ENCODE measurements at regions not wholly inside any gene's neighbourhood (a gene's known extent, or its start where the extent isn't known, plus 50 kb on each side); places are given as distances from the start of the nearest gene placed in this dataset.

DNA sequence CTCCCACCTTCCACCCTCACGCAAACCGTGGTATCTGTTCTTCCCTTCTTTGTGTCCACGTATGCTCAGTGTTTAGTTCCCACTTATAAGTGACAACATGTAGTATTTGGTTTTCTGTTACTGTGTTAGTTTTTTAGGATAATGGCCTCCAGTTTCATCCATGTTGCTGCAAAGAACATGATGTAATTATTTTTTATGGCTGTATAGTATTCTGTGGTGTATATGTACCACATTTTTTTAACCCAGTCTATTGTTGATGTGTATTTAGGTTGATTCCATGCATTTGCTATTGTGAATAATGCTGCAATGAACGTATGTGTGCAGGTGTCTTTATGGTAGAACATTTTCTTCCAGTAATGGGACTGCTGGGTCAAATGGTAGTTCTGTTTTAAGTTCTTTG, 228.1 kb downstream of the FBXO8 start:
- Mint-ChIP-seq H3K4me1 (peaks cover 0 to 6% of the 10 kb centered on the region in 2 experiments; a peak in 2 of 4 replicates), H3K36me3 (ENCODE audit: insufficient read depth in 1 of 3, low read depth in 3 of 3) (no peaks in the 10 kb centered on the region; a peak in 2 of 7 replicates), H3K27me3 (ENCODE audit: low read depth) (no peaks in the 10 kb centered on the region), H3K9me3 (no peaks in the 10 kb centered on the region; a peak in 2 of 5 replicates), H3K4me3 (no peak overlapping the region), H3K27ac (no peak overlapping the region)
- DNase-seq, result no peak
- no peak overlapping the region for H4K91ac ChIP-seq (ENCODE audit: insufficient read length, low read depth, low read length)
- H2BK12ac ChIP-seq (ENCODE audit: insufficient read length, low read depth, low read length), result no peak overlapping the region
- H3K56ac ChIP-seq (ENCODE audit: insufficient read length, low read depth, low read length), result no peak overlapping the region
- no peaks in the 10 kb centered on the region for H4K20me1 ChIP-seq (ENCODE audit: control insufficient read depth, insufficient read depth, insufficient read length)
- H2BK20ac ChIP-seq (ENCODE audit: low read depth, low read length, poor library complexity, severe bottlenecking), result no peak overlapping the region
- H3K79me1 ChIP-seq (ENCODE audit: insufficient read depth, low read depth, low read length, poor library complexity, severe bottlenecking), result no peaks in the 10 kb centered on the region
- no peak overlapping the region for H3K18ac ChIP-seq (ENCODE audit: insufficient read length, low read depth, low read length)
- no peak overlapping the region for H3K23ac ChIP-seq (ENCODE audit: insufficient read length, low read depth, low read length)
- no peak overlapping the region for H2BK15ac ChIP-seq (ENCODE audit: low read depth, low read length)
- no peak overlapping the region for H2AFZ ChIP-seq (ENCODE audit: low read length)
- no peak overlapping the region for H3K4me2 ChIP-seq (ENCODE audit: insufficient read depth, insufficient read length, low read length)
- no peaks in the 10 kb centered on the region for H3K9me3 ChIP-seq (ENCODE audit: control insufficient read depth, low read depth, low read length)
- H3K14ac ChIP-seq (ENCODE audit: insufficient read depth, low read length), result no peak overlapping the region
- no peak overlapping the region for H4K5ac ChIP-seq (ENCODE audit: insufficient read length, low read depth, low read length)
- H4K8ac ChIP-seq (replicated peaks; ENCODE audit: insufficient read length, low read depth, low read length), result no peak overlapping the region
- H3K27me3 ChIP-seq (ENCODE audit: insufficient read depth, low read length), result no peaks in the 10 kb centered on the region
- no peak overlapping the region for H3K27ac ChIP-seq (ENCODE audit: insufficient read length, low read depth, low read length)
- H2BK5ac ChIP-seq (ENCODE audit: insufficient read length, low read length), result no peak overlapping the region
- H2AK5ac ChIP-seq (ENCODE audit: insufficient read length, low read length), result no peak overlapping the region
- no peak overlapping the region for H3T11ph ChIP-seq (ENCODE audit: low read length)
- H3K23me2 ChIP-seq (ENCODE audit: insufficient read length, low read depth, low read length, poor library complexity, severe bottlenecking), result no peaks in the 10 kb centered on the region
- WGBS (ENCODE audit: extremely low coverage, insufficient read length, low lambda C conversion rate), result no CpG with 5 or more reads among the region's 4 CpGs
- TF ChIP-seq, protein P1, sequence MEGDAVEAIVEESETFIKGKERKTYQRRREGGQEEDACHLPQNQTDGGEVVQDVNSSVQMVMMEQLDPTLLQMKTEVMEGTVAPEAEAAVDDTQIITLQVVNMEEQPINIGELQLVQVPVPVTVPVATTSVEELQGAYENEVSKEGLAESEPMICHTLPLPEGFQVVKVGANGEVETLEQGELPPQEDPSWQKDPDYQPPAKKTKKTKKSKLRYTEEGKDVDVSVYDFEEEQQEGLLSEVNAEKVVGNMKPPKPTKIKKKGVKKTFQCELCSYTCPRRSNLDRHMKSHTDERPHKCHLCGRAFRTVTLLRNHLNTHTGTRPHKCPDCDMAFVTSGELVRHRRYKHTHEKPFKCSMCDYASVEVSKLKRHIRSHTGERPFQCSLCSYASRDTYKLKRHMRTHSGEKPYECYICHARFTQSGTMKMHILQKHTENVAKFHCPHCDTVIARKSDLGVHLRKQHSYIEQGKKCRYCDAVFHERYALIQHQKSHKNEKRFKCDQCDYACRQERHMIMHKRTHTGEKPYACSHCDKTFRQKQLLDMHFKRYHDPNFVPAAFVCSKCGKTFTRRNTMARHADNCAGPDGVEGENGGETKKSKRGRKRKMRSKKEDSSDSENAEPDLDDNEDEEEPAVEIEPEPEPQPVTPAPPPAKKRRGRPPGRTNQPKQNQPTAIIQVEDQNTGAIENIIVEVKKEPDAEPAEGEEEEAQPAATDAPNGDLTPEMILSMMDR (conservative IDR thresholded peaks at IDR 0.05), result no peak
- no peak overlapping the region for H2BK120ac ChIP-seq (ENCODE audit: low read depth, low read length, poor library complexity, severe bottlenecking)
- H3K4me1 ChIP-seq (ENCODE audit: insufficient read depth, low read length), result no peaks in the 10 kb centered on the region
- no peak overlapping the region for H3K4ac ChIP-seq (ENCODE audit: low read depth, low read length)
- H3K79me2 ChIP-seq (ENCODE audit: insufficient read depth, low read length), result no peaks in the 10 kb centered on the region
- H3K9ac ChIP-seq (ENCODE audit: extremely low read depth, insufficient read length, low read length), result no peak overlapping the region
